ENCODE measurements at regions not wholly inside any gene's neighbourhood (a gene's known extent, or its start where the extent isn't known, plus 50 kb on each side); places are given as distances from the start of the nearest gene placed in this dataset.

DNA sequence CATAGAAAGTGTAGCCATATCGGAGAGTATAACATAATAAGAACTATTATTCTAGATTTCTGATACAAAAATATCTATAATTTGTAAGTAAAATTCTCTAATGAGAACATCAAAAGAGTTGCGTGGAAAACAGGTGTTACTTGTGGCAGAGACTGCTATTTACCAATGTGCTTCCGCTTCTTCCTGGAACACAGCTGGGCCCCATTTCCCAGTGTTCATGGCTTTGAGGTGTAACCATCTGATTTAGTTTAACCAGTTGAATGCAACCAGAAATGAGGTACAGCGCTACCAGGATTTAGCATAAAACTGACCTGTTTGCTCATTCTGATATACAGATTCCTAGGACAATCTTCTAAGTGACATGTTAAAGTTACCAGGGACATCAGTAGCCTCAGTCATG is 1055.2 kb downstream of the IGSF11 start:
- no peak for DNase-seq (ENCODE audit: low read depth in 2 of 3, low spot score in 2 of 3)

- DNase-seq (ENCODE audit: low read depth in 2 of 3, low spot score in 2 of 3): no peak
Measured at GRCh38 chr3:117987256-117987655, 1047.4 kb downstream of the IGSF11 start.

- no peak for DNase-seq (ENCODE audit: low read depth in 2 of 3, low spot score in 2 of 3)
Measured at GRCh38 chr3:117989982-117990381, 1044.7 kb downstream of the IGSF11 start.

DNA sequence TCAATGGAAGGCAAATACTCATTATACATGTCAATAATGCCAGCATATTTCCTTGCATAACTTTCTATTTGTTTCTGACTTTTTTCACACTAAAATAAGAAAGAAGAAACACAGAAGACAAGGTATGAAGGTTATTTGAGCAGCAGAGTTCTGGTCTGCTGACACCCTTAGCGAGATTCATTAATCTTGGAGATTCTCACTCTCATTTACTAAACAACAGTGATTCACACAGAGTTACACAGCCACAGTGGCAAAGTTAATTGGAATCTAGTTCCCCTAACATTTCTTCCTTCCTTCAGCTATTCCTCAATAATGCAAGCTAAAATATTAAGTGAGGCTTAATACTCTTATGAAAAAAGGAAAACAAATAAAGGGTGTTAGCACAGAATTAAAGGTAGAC is 1044.0 kb downstream of the IGSF11 start:
- no peak for DNase-seq (ENCODE audit: low read depth in 2 of 3, low spot score in 2 of 3)

- DNase-seq (ENCODE audit: low read depth in 2 of 3, low spot score in 2 of 3): no peak
Measured at GRCh38 chr3:117995842-117996437, 1038.7 kb downstream of the IGSF11 start.

DNA sequence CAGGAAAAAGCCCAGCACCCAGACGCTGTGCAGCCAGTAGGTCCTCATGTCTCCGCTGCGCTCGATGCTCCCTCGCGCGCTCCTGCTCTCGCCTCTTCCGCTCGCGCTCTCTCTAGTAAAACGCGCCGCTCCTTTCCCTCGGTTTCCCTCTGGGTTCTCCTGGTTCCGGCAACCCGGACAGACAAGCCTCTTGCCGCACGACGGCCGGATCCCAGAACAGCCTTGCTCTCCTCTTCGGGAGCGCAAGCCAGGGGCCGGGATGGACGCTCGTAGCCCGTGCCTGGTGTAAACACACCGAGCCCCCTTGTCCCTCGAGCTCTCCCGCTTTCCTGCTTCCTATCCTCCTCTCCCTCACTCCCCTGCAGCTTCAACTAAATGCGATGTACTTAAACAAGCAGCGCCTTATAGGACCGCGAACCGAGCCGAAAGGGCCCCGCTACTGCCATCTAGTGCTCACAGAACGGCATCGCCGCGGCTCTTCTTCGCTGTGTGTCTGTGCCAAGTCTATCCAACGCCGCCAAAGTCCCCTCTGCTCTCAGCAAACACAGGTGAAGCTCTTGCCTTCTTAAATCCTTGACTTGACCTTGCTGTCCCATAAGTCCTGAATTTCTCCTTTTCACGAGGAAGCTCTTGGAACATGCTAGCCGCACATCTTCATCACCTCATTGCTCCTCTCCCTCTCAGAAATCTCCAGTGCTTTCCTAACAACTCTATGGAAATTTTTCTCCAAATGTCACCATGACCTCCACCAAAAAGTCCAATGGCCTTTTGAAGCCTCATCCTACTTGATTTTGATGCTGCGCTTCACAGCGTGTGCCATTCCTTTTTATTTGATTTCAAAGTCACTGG is 1037.2 kb downstream of the IGSF11 start:
- peak; percentile 4 to 43 (median 12) for DNase-seq (ENCODE audit: low read depth in 2 of 3, low spot score in 2 of 3)

DNA sequence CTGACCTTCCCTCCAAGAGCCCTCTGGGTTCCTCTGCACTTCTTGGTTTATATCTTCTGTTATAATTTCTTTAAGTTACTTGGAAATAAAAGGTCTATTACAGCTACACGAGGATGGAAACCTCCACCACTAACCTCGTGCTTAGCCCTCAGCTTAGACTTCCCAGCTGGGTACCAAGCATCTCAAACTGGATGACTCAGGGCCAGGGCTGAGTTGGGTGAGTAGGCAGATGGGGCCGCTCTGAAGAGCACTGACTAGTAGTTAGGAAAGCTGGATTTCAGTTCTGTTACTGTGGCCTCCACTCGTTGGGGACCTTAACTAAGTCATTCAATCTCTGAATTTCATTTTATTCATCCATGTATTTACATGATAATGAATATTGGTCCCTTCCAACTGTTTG is 1036.6 kb downstream of the IGSF11 start:
- DNase-seq (ENCODE audit: low read depth in 2 of 3, low spot score in 2 of 3): no peak

- DNase-seq (ENCODE audit: low read depth in 2 of 3, low spot score in 2 of 3): no peak
Measured at GRCh38 chr3:118000219-118000618, 1034.4 kb downstream of the IGSF11 start.

GRCh38 chr3:118001380-118001779 is 1033.3 kb downstream of the IGSF11 start:
- DNase-seq (ENCODE audit: low read depth in 2 of 3, low spot score in 2 of 3): no peak

GRCh38 chr3:118011910-118012309 is 1022.7 kb downstream of the IGSF11 start:
- DNase-seq (ENCODE audit: low read depth in 2 of 3, low spot score in 2 of 3): no peak

GRCh38 chr3:118029049-118029448 is 1005.6 kb downstream of the IGSF11 start:
- no peak for DNase-seq (ENCODE audit: low read depth in 2 of 3, low spot score in 2 of 3)

- DNase-seq (ENCODE audit: low read depth in 2 of 3, low spot score in 2 of 3): no peak
Measured at GRCh38 chr3:118036215-118036614, 998.4 kb downstream of the IGSF11 start.

DNA sequence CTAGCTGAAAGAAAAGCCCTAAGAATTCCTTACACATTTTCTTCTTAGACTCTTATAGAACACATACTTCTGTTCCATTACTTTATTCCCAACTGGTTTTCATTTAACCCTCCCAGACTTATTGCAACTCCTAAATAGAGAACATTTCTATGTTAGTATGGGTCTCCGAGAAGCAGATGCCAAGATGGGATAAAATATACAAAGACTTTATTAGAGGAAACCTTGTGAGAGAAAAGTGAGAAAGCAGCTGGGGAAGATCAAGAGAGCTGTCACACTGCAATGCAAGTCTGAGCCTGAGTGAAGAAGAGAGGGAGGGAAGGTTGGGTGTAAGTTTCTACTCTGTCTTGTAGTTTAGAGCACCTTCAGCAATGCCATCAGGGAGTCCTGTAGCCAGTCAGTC is 979.3 kb downstream of the IGSF11 start:
- no peak for DNase-seq (ENCODE audit: low read depth in 2 of 3, low spot score in 2 of 3)

- DNase-seq (ENCODE audit: low read depth in 2 of 3, low spot score in 2 of 3): no peak
Measured at GRCh38 chr3:118057086-118057485, 977.6 kb downstream of the IGSF11 start.

GRCh38 chr3:118059096-118059495 is 975.5 kb downstream of the IGSF11 start:
- DNase-seq (ENCODE audit: low read depth in 2 of 3, low spot score in 2 of 3): no peak

DNA sequence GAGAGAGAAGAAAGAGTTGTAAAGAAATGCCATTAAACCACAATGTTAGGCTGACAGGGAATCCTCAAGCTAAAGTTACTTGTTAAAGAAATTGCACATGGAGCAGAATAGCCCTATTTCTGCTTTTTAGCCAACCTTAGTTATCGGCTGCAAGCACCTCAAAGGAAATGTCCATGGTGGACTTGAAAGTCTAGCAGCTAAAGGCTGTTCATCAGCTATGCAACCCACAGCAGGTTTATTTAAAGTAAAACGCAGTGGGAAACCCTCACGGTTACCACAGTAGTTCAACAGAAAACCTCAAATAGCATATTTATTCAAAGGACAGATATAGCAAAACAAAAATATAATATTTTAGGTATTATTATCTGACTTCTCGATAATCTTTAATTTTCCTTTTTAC is 967.2 kb downstream of the IGSF11 start:
- DNase-seq (ENCODE audit: low read depth in 2 of 3, low spot score in 2 of 3): no peak

- no peak for DNase-seq (ENCODE audit: low read depth in 2 of 3, low spot score in 2 of 3)
Measured at GRCh38 chr3:118075873-118076272, 958.8 kb downstream of the IGSF11 start.

DNA sequence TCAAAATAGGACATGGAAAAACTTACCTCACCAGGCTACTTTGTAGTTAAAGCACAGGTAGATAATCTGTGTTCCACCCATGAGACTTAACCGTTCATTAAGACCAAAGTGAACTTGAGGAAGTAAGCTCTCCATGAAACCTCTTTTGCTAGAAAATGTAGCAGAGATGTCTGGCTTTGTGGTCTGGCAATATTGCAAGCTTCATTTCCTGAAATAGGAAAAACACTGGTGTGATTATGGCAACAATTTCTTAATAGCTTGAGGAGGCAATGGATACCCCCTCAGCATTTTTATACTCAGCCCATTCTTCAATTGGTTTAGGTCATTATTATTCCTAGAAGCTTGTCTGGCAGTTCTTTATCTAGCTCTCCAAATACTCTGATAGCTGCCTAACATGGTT is 957.3 kb downstream of the IGSF11 start:
- no peak for DNase-seq (ENCODE audit: low read depth in 2 of 3, low spot score in 2 of 3)

DNA sequence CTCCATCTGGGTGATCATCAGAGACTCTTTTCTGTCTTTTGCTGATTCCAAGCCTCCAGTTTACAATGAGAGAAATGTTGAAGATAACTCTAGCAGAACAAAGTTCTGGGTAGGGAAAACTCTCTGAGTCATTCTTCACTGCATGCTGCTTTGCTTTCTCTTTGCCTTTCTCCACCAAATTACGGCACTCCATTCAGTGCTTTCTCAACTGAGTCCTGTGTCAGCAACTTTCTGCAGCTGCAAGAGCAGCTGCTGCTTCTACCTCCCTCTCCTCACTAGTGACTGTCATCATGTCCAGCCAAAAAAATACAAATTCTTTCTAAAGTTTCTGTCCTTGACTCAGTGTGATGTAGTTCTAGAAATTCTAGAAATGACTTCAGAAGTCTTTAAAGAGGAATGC is 953.8 kb downstream of the IGSF11 start:
- no peak for DNase-seq (ENCODE audit: low read depth in 2 of 3, low spot score in 2 of 3)

DNA sequence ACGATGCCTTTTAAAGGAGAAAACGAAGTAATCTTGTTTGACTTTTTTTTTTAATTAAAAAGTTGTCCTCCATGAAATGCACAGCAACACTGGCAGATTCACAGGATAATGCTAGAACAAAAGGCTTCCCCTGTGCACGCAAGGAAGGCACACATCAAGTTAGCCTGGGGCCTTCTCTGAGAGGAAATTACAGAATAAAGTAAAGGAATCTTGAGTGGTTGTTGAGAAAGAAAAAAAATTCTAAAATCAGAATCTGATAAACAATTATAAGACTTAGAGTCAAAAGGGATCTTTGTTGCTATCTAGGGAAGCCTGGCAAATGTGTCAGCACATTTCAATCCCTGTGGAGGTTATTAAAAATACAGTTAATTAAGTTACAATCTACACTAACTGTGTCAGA is 946.0 kb downstream of the IGSF11 start:
- DNase-seq (ENCODE audit: low read depth in 2 of 3, low spot score in 2 of 3): no peak

- DNase-seq (ENCODE audit: low read depth in 2 of 3, low spot score in 2 of 3): no peak
Measured at GRCh38 chr3:118089563-118089962, 945.1 kb downstream of the IGSF11 start.

- no peak for DNase-seq (ENCODE audit: low read depth in 2 of 3, low spot score in 2 of 3)
Measured at GRCh38 chr3:118097226-118097625, 937.4 kb downstream of the IGSF11 start.

GRCh38 chr3:118097660-118098059 is 937.0 kb downstream of the IGSF11 start:
- DNase-seq (ENCODE audit: low read depth in 2 of 3, low spot score in 2 of 3): no peak
